ENCODE measurements at regions not wholly inside any gene's neighbourhood (a gene's known extent, or its start where the extent isn't known, plus 50 kb on each side); places are given as distances from the start of the nearest gene placed in this dataset.

GRCh38 chr1:229192853-229193252 lies 78.1 kb upstream of the RAB4A start:
- no peaks in the 10 kb centered on the region for H3K9me3 ChIP-seq
- intact Hi-C loops (cut with DNase I) = no loop called here
- DNase-seq (ENCODE audit: low spot score) = no peak
- no peak for TF ChIP-seq POLR2AphosphoS5 (IDR thresholded peaks at IDR 0.05)
- no peak for TF ChIP-seq CTCF (IDR thresholded peaks at IDR 0.05)
- TF ChIP-seq POLR2A (IDR thresholded peaks at IDR 0.05) = no peak
- 79% methylated on average over 4 of the region's 4 CpGs for WGBS
- no peaks in the 10 kb centered on the region for H3K4me1 ChIP-seq (replicated peaks)
- H3K4me3 ChIP-seq = no peak overlapping the region
- H3K36me3 ChIP-seq = no peaks in the 10 kb centered on the region
- H3K27ac ChIP-seq = no peak overlapping the region
- no peaks in the 10 kb centered on the region for H3K27me3 ChIP-seq (replicated peaks; ENCODE audit: insufficient read depth)

- Histone ChIP-seq H3K27ac (no peak overlapping the region), H3K4me3 (no peak overlapping the region), H3K4me1 (replicated peaks) (no peaks in the 10 kb centered on the region), H3K9me3 (no peaks in the 10 kb centered on the region), H3K36me3 (no peaks in the 10 kb centered on the region), H3K27me3 (replicated peaks; ENCODE audit: insufficient read depth) (no peaks in the 10 kb centered on the region)
- intact Hi-C loops (cut with DNase I) = no loop called here
- DNase-seq (ENCODE audit: low spot score) = no peak
- TF ChIP-seq POLR2A (IDR thresholded peaks at IDR 0.05) (no peak), CTCF (IDR thresholded peaks at IDR 0.05) (no peak), POLR2AphosphoS5 (IDR thresholded peaks at IDR 0.05) (no peak)
- 97% methylated on average over 9 of the region's 9 CpGs for WGBS
These were observed 76.8 kb upstream of the RAB4A start for GRCh38 chr1:229194096-229194495.

GRCh38 chr1:229195246-229195645 lies 75.7 kb upstream of the RAB4A start:
- 85% methylated on average over 1 of the region's 1 CpG for WGBS
- Histone ChIP-seq H3K4me3 (no peak overlapping the region), H3K27ac (no peak overlapping the region), H3K9me3 (no peaks in the 10 kb centered on the region), H3K27me3 (replicated peaks; ENCODE audit: insufficient read depth) (no peaks in the 10 kb centered on the region), H3K4me1 (replicated peaks) (no peaks in the 10 kb centered on the region), H3K36me3 (no peaks in the 10 kb centered on the region)
- TF ChIP-seq POLR2A (IDR thresholded peaks at IDR 0.05) (no peak), POLR2AphosphoS5 (IDR thresholded peaks at IDR 0.05) (no peak), CTCF (IDR thresholded peaks at IDR 0.05) (no peak)
- no peak for DNase-seq (ENCODE audit: low spot score)
- intact Hi-C loops (cut with DNase I) = no loop called here

- no peaks in the 10 kb centered on the region for H3K9me3 ChIP-seq
- H3K27me3 ChIP-seq (replicated peaks; ENCODE audit: insufficient read depth) = no peaks in the 10 kb centered on the region
- intact Hi-C loops (cut with DNase I) = no loop called here
- H3K4me3 ChIP-seq = no peak overlapping the region
- no peaks in the 10 kb centered on the region for H3K4me1 ChIP-seq (replicated peaks)
- TF ChIP-seq POLR2AphosphoS5 (IDR thresholded peaks at IDR 0.05) (no peak), POLR2A (IDR thresholded peaks at IDR 0.05) (no peak), CTCF (IDR thresholded peaks at IDR 0.05) (no peak)
- WGBS = 93% methylated on average over 6 of the region's 6 CpGs
- H3K36me3 ChIP-seq = no peaks in the 10 kb centered on the region
- DNase-seq (ENCODE audit: low spot score) = no peak
- H3K27ac ChIP-seq = no peak overlapping the region
These were observed 74.3 kb upstream of the RAB4A start for GRCh38 chr1:229196404-229197264.

- no peaks in the 10 kb centered on the region for H3K36me3 ChIP-seq
- H3K4me1 ChIP-seq (replicated peaks) = no peaks in the 10 kb centered on the region
- no peak overlapping the region for H3K4me3 ChIP-seq
- no peaks in the 10 kb centered on the region for H3K27me3 ChIP-seq (replicated peaks; ENCODE audit: insufficient read depth)
- no peaks in the 10 kb centered on the region for H3K9me3 ChIP-seq
- WGBS = 92% methylated on average over 5 of the region's 5 CpGs
- no peak for DNase-seq (ENCODE audit: low spot score)
- intact Hi-C loops (cut with DNase I) = no loop called here
- H3K27ac ChIP-seq = no peak overlapping the region
- TF ChIP-seq CTCF (IDR thresholded peaks at IDR 0.05) (no peak), POLR2A (IDR thresholded peaks at IDR 0.05) (no peak), POLR2AphosphoS5 (IDR thresholded peaks at IDR 0.05) (no peak)
These were observed 73.7 kb upstream of the RAB4A start for GRCh38 chr1:229197265-229197585.

Measured in prostate gland (tissue), 2 donors.